Activated T-helper 17 cell treated with anti-CD3 and anti-CD28 coated beads, Interleukin-2, amount 50 U/mL, for 72 hours (primary cell): ENCODE measurements at regions not wholly inside any gene's neighbourhood (a gene's known extent, or its start where the extent isn't known, plus 50 kb on each side); places are given as distances from the start of the nearest gene placed in this dataset.

ENCODE experiments used
- ATAC-seq: fragments of 150-1000 bp; cut with Tn5 transposase; replicated peaks from 2 replicates; pipeline ENCODE4 v1.10.0; 2021; ENCODE audit warnings: mild to moderate bottlenecking, moderate library complexity
- H3K27ac Mint-ChIP-seq: one replicate; pipeline ENCODE4 v1.8.0; 2022; ENCODE audit warnings: mixed read lengths
- H3K27me3 Mint-ChIP-seq: one replicate; pipeline ENCODE4 v1.8.0; 2022; ENCODE audit warnings: mixed read lengths
- H3K36me3 Mint-ChIP-seq: one replicate; pipeline ENCODE4 v1.8.0; 2022; ENCODE audit warnings: low read depth, mild to moderate bottlenecking, mixed read lengths
- H3K4me1 Mint-ChIP-seq: one replicate; pipeline ENCODE4 v1.8.0; 2022; ENCODE audit warnings: mixed read lengths
- H3K4me3 Mint-ChIP-seq: one replicate; pipeline ENCODE4 v1.8.0; 2022; ENCODE audit warnings: mild to moderate bottlenecking, mixed read lengths
- H3K9me3 Mint-ChIP-seq: one replicate; pipeline ENCODE4 v1.8.0; 2022; ENCODE audit warnings: mixed read lengths

- H3K4me1 Mint-ChIP-seq = no peaks in the 10 kb centered on the region
- H3K4me3 Mint-ChIP-seq = no peak overlapping the region
- H3K9me3 Mint-ChIP-seq = no peaks in the 10 kb centered on the region
- peaks cover 4% of the 10 kb centered on the region for H3K27me3 Mint-ChIP-seq
- no peaks in the 10 kb centered on the region for H3K36me3 Mint-ChIP-seq
- no peak for ATAC-seq
- H3K27ac Mint-ChIP-seq = no peak overlapping the region
Observed at GRCh38 chr2:129709001-129709955, 270.2 kb upstream of the RAB6C start.

- H3K27ac Mint-ChIP-seq = no peak overlapping the region
- no peaks in the 10 kb centered on the region for H3K9me3 Mint-ChIP-seq
- no peak overlapping the region for H3K4me3 Mint-ChIP-seq
- ATAC-seq = no peak
- no peaks in the 10 kb centered on the region for H3K4me1 Mint-ChIP-seq
- no peaks in the 10 kb centered on the region for H3K36me3 Mint-ChIP-seq
- no peaks in the 10 kb centered on the region for H3K27me3 Mint-ChIP-seq
Observed at GRCh38 chr2:129709956-129710598, 269.4 kb upstream of the RAB6C start.

GRCh38 chr2:129710670-129711495, 268.6 kb upstream of the RAB6C start:
- Mint-ChIP-seq H3K27ac (no peak overlapping the region), H3K36me3 (no peaks in the 10 kb centered on the region), H3K27me3 (no peaks in the 10 kb centered on the region), H3K9me3 (no peaks in the 10 kb centered on the region), H3K4me1 (no peaks in the 10 kb centered on the region), H3K4me3 (no peak overlapping the region)
- no peak for ATAC-seq

- H3K4me3 Mint-ChIP-seq = no peak overlapping the region
- no peaks in the 10 kb centered on the region for H3K27me3 Mint-ChIP-seq
- no peak for ATAC-seq
- H3K36me3 Mint-ChIP-seq = no peaks in the 10 kb centered on the region
- H3K4me1 Mint-ChIP-seq = no peaks in the 10 kb centered on the region
- no peak overlapping the region for H3K27ac Mint-ChIP-seq
- no peaks in the 10 kb centered on the region for H3K9me3 Mint-ChIP-seq
Observed at GRCh38 chr2:129711816-129712675, 267.4 kb upstream of the RAB6C start.

- Mint-ChIP-seq H3K4me3 (no peak overlapping the region), H3K27me3 (no peaks in the 10 kb centered on the region), H3K4me1 (no peaks in the 10 kb centered on the region), H3K36me3 (no peaks in the 10 kb centered on the region), H3K9me3 (no peaks in the 10 kb centered on the region), H3K27ac (no peak overlapping the region)
- no peak for ATAC-seq
Observed at GRCh38 chr2:129712676-129712985, 266.8 kb upstream of the RAB6C start.

GRCh38 chr2:129713337-129713736, 266.1 kb upstream of the RAB6C start:
- Mint-ChIP-seq H3K4me3 (no peak overlapping the region), H3K9me3 (no peaks in the 10 kb centered on the region), H3K36me3 (no peaks in the 10 kb centered on the region), H3K27ac (no peak overlapping the region), H3K27me3 (peaks cover 4% of the 10 kb centered on the region), H3K4me1 (no peaks in the 10 kb centered on the region)
- ATAC-seq = no peak

- no peak overlapping the region for H3K4me3 Mint-ChIP-seq
- H3K27ac Mint-ChIP-seq = no peak overlapping the region
- no peak for ATAC-seq
- H3K27me3 Mint-ChIP-seq = peaks cover 4% of the 10 kb centered on the region
- no peaks in the 10 kb centered on the region for H3K4me1 Mint-ChIP-seq
- H3K9me3 Mint-ChIP-seq = no peaks in the 10 kb centered on the region
- H3K36me3 Mint-ChIP-seq = no peaks in the 10 kb centered on the region
Observed at GRCh38 chr2:129716781-129717559, 262.5 kb upstream of the RAB6C start.

GRCh38 chr2:129717560-129718130, 261.8 kb upstream of the RAB6C start:
- Mint-ChIP-seq H3K9me3 (no peaks in the 10 kb centered on the region), H3K27me3 (peaks cover 4% of the 10 kb centered on the region), H3K36me3 (no peaks in the 10 kb centered on the region), H3K4me1 (no peaks in the 10 kb centered on the region), H3K27ac (no peak overlapping the region), H3K4me3 (no peak overlapping the region)
- no peak for ATAC-seq

GRCh38 chr2:129719335-129719734, 260.1 kb upstream of the RAB6C start:
- no peak overlapping the region for H3K4me3 Mint-ChIP-seq
- H3K4me1 Mint-ChIP-seq = no peaks in the 10 kb centered on the region
- H3K27me3 Mint-ChIP-seq = peaks cover 4% of the 10 kb centered on the region
- no peaks in the 10 kb centered on the region for H3K9me3 Mint-ChIP-seq
- ATAC-seq = no peak
- no peak overlapping the region for H3K27ac Mint-ChIP-seq
- H3K36me3 Mint-ChIP-seq = no peaks in the 10 kb centered on the region

GRCh38 chr2:129720360-129720759, 259.1 kb upstream of the RAB6C start:
- H3K9me3 Mint-ChIP-seq = no peaks in the 10 kb centered on the region
- H3K27ac Mint-ChIP-seq = no peak overlapping the region
- no peak overlapping the region for H3K4me3 Mint-ChIP-seq
- no peaks in the 10 kb centered on the region for H3K4me1 Mint-ChIP-seq
- H3K36me3 Mint-ChIP-seq = no peaks in the 10 kb centered on the region
- no peak for ATAC-seq
- H3K27me3 Mint-ChIP-seq = peaks cover 4% of the 10 kb centered on the region

- no peak for ATAC-seq
- no peaks in the 10 kb centered on the region for H3K4me1 Mint-ChIP-seq
- no peak overlapping the region for H3K27ac Mint-ChIP-seq
- H3K9me3 Mint-ChIP-seq = no peaks in the 10 kb centered on the region
- H3K4me3 Mint-ChIP-seq = no peak overlapping the region
- H3K27me3 Mint-ChIP-seq = peaks cover 4% of the 10 kb centered on the region
- H3K36me3 Mint-ChIP-seq = no peaks in the 10 kb centered on the region
Observed at GRCh38 chr2:129720761-129721160, 258.7 kb upstream of the RAB6C start.

- Mint-ChIP-seq H3K4me3 (no peak overlapping the region), H3K27me3 (peaks cover 4% of the 10 kb centered on the region), H3K4me1 (no peaks in the 10 kb centered on the region), H3K9me3 (no peaks in the 10 kb centered on the region), H3K27ac (no peak overlapping the region), H3K36me3 (no peaks in the 10 kb centered on the region)
- ATAC-seq = no peak
Observed at GRCh38 chr2:129721236-129721635, 258.2 kb upstream of the RAB6C start.

- H3K27ac Mint-ChIP-seq = no peak overlapping the region
- no peaks in the 10 kb centered on the region for H3K4me1 Mint-ChIP-seq
- H3K36me3 Mint-ChIP-seq = no peaks in the 10 kb centered on the region
- H3K27me3 Mint-ChIP-seq = peaks cover 4% of the 10 kb centered on the region
- H3K4me3 Mint-ChIP-seq = no peak overlapping the region
- H3K9me3 Mint-ChIP-seq = no peaks in the 10 kb centered on the region
- no peak for ATAC-seq
Observed at GRCh38 chr2:129721846-129722245, 257.6 kb upstream of the RAB6C start.
